ENCODE measurements at regions not wholly inside any gene's neighbourhood (a gene's known extent, or its start where the extent isn't known, plus 50 kb on each side); places are given as distances from the start of the nearest gene placed in this dataset.

- peaks cover 8% of the 10 kb centered on the region for H3K9me3 ChIP-seq (ENCODE audit: control insufficient read depth, insufficient read depth, low read length)
- no peak for DNase-seq (ENCODE audit: low read depth, low spot score)
- ChIA-PET POLR2A (no interaction called here), CTCF (no interaction called here)
- TF ChIP-seq, protein P1, sequence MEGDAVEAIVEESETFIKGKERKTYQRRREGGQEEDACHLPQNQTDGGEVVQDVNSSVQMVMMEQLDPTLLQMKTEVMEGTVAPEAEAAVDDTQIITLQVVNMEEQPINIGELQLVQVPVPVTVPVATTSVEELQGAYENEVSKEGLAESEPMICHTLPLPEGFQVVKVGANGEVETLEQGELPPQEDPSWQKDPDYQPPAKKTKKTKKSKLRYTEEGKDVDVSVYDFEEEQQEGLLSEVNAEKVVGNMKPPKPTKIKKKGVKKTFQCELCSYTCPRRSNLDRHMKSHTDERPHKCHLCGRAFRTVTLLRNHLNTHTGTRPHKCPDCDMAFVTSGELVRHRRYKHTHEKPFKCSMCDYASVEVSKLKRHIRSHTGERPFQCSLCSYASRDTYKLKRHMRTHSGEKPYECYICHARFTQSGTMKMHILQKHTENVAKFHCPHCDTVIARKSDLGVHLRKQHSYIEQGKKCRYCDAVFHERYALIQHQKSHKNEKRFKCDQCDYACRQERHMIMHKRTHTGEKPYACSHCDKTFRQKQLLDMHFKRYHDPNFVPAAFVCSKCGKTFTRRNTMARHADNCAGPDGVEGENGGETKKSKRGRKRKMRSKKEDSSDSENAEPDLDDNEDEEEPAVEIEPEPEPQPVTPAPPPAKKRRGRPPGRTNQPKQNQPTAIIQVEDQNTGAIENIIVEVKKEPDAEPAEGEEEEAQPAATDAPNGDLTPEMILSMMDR (IDR thresholded peaks at IDR 0.05; ENCODE audit: low read depth, low read length), result no peak
- H3K4me3 ChIP-seq (ENCODE audit: low read depth, low read length), result no peak overlapping the region
- no peaks in the 10 kb centered on the region for H3K27me3 ChIP-seq (ENCODE audit: control insufficient read depth, insufficient read depth, low read length)
- no peak overlapping the region for H3K27ac ChIP-seq (ENCODE audit: low read depth, low read length)
Measured at GRCh38 chr19:30086916-30087315, 144.9 kb downstream of the URI1 start.

- Histone ChIP-seq H3K27me3 (ENCODE audit: control insufficient read depth, insufficient read depth, low read length) (no peaks in the 10 kb centered on the region), H3K27ac (ENCODE audit: low read depth, low read length) (no peak overlapping the region), H3K4me3 (ENCODE audit: low read depth, low read length) (no peak overlapping the region), H3K9me3 (ENCODE audit: control insufficient read depth, insufficient read depth, low read length) (peaks cover 9% of the 10 kb centered on the region)
- TF ChIP-seq, protein P1 (IDR thresholded peaks at IDR 0.05; ENCODE audit: low read depth, low read length), result no peak
- POLR2A ChIA-PET, result no interaction called here
- CTCF ChIA-PET, result no interaction called here
- DNase-seq (ENCODE audit: low read depth, low spot score), result no peak
Measured at GRCh38 chr19:30087381-30088138, 145.5 kb downstream of the URI1 start.

DNA sequence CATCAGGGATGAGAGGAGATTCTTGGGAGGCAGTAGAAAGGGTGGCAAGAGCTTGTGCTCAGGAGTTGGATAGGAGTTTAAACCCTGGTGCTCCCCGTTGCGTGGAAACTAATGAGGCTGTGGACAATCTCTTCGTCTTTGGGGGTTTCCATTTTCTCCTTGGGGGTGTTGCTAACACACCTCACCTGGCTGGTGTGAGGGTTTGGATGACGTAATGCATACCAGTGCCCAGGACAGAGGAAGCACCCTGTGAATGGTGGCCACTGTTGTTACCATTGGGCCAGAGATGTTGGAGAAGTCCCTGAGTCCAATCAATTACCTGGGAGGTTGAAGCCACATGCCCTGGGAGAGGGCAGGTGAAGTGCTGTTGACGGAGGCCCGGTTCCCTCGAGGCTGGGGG lies 146.5 kb downstream of the URI1 start:
- ChIA-PET CTCF (no interaction called here), POLR2A (no interaction called here)

DNA sequence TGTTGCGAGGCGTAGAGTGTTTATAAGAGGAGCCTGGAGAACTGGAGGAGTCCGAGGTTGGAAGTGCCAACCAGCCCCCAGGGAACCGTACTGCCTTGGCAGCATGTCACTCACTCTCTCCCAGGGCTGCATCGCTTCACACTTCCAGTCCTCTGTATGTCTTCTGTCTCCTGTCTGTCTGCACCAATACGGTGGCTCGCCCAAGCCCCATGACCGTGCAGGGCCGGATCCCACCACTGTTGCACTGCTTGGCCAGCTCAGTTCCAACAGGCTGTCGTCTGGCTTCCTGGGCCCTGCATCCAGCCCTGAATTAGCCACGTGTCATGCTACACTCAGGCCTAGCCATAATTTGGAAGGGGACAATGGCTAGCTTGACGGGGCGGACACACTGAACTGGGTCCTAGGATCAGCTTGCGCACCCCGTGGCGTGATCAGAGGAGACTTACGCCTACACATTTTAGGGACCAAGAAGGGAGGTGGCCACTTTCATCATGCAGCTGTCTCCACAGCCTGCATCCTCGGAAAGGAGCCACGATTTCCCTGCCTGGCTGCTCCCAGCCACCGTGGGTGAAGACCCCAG lies 147.1 kb downstream of the URI1 start:
- CTCF ChIA-PET, result no interaction called here
- Histone ChIP-seq H3K27me3 (ENCODE audit: control insufficient read depth, insufficient read depth, low read length) (no peaks in the 10 kb centered on the region), H3K4me3 (ENCODE audit: low read depth, low read length) (no peak overlapping the region), H3K27ac (ENCODE audit: low read depth, low read length) (no peak overlapping the region), H3K9me3 (ENCODE audit: control insufficient read depth, insufficient read depth, low read length) (peaks cover 15% of the 10 kb centered on the region)
- POLR2A ChIA-PET, result no interaction called here
- TF ChIP-seq, protein P1 (IDR thresholded peaks at IDR 0.05; ENCODE audit: low read depth, low read length), result no peak
- no peak for DNase-seq (ENCODE audit: low read depth, low spot score)

More for the DNA sequence above, 146.5 kb downstream of the URI1 start:
- Histone ChIP-seq H3K9me3 (ENCODE audit: control insufficient read depth, insufficient read depth, low read length) (peaks cover 15% of the 10 kb centered on the region), H3K27me3 (ENCODE audit: control insufficient read depth, insufficient read depth, low read length) (no peaks in the 10 kb centered on the region), H3K27ac (ENCODE audit: low read depth, low read length) (no peak overlapping the region), H3K4me3 (ENCODE audit: low read depth, low read length) (no peak overlapping the region)
- TF ChIP-seq, protein P1 (IDR thresholded peaks at IDR 0.05; ENCODE audit: low read depth, low read length), result no peak
- DNase-seq (ENCODE audit: low read depth, low spot score), result no peak

GRCh38 chr19:30090476-30090875 lies 148.4 kb downstream of the URI1 start:
- ChIA-PET CTCF (no interaction called here), POLR2A (no interaction called here)
- no peak overlapping the region for H3K27ac ChIP-seq (ENCODE audit: low read depth, low read length)
- no peak for DNase-seq (ENCODE audit: low read depth, low spot score)
- H3K4me3 ChIP-seq (ENCODE audit: low read depth, low read length), result no peak overlapping the region
- peaks cover 24% of the 10 kb centered on the region for H3K9me3 ChIP-seq (ENCODE audit: control insufficient read depth, insufficient read depth, low read length)
- TF ChIP-seq, protein P1 (IDR thresholded peaks at IDR 0.05; ENCODE audit: low read depth, low read length), result no peak
- no peaks in the 10 kb centered on the region for H3K27me3 ChIP-seq (ENCODE audit: control insufficient read depth, insufficient read depth, low read length)

Data from AG04450 (cell line).